AG09319 (cell line): ENCODE measurements at regions not wholly inside any gene's neighbourhood (a gene's known extent, or its start where the extent isn't known, plus 50 kb on each side); places are given as distances from the start of the nearest gene placed in this dataset.

ENCODE experiments used
- DNase-seq: peaks from one replicate; pipeline ENCODE4 v3.0.0-alpha.2; 2010; ENCODE audit warnings: low read depth; ENCODE audit errors: extremely low read depth
- CTCF ChIP-seq: IDR thresholded peaks from 2 replicates; pipeline ENCODE4 v1.5.1; 2011; ENCODE audit warnings: low read depth, mild to moderate bottlenecking, inconsistent platforms, low read length, moderate library complexity

GRCh38 chr11:115652496-115652895 lies 148.3 kb upstream of the CADM1 start:
- no peak for DNase-seq
- no peak for TF ChIP-seq CTCF

- TF ChIP-seq CTCF: no peak
- DNase-seq: no peak
Measured at GRCh38 chr11:115652094-115652493, 147.9 kb upstream of the CADM1 start.

- no peak for DNase-seq
- TF ChIP-seq CTCF: no peak
Measured at GRCh38 chr11:115649461-115649860, 145.2 kb upstream of the CADM1 start.

- no peak for TF ChIP-seq CTCF
- DNase-seq: no peak
Measured at GRCh38 chr11:115645631-115646317, 141.6 kb upstream of the CADM1 start.

- peak; percentile 18 for DNase-seq
- no peak for TF ChIP-seq CTCF
Measured at GRCh38 chr11:115644856-115645255, 140.6 kb upstream of the CADM1 start.

GRCh38 chr11:115643549-115644270 lies 139.5 kb upstream of the CADM1 start:
- DNase-seq: no peak
- no peak for TF ChIP-seq CTCF

- no peak for DNase-seq
- TF ChIP-seq CTCF: no peak
Measured at GRCh38 chr11:115642660-115643059, 138.4 kb upstream of the CADM1 start.
